GM21360 (cell line): ENCODE measurements at regions not wholly inside any gene's neighbourhood (a gene's known extent, or its start where the extent isn't known, plus 50 kb on each side); places are given as distances from the start of the nearest gene placed in this dataset.

Source experiments
- ATAC-seq: cut with Tn5 transposase; IDR thresholded peaks from one replicate; pipeline ENCODE4 v1.9.1; 2021; ENCODE audit warnings: mild to moderate bottlenecking, moderate library complexity; ENCODE audit not compliant: unreplicated experiment

- no peak for ATAC-seq
Observed at GRCh38 chr1:87863317-87863716, 534.6 kb downstream of the LMO4 start.

- ATAC-seq: no peak
Observed at GRCh38 chr1:87864676-87865075, 536.0 kb downstream of the LMO4 start.

- ATAC-seq: no peak
Observed at GRCh38 chr1:87866416-87866815, 537.7 kb downstream of the LMO4 start.

GRCh38 chr1:87867626-87868025, 538.9 kb downstream of the LMO4 start:
- ATAC-seq: no peak

GRCh38 chr1:87869567-87869966, 540.9 kb downstream of the LMO4 start:
- ATAC-seq: no peak

GRCh38 chr1:87872189-87872588, 543.5 kb downstream of the LMO4 start:
- ATAC-seq: no peak

GRCh38 chr1:87872692-87873091, 544.0 kb downstream of the LMO4 start:
- ATAC-seq: no peak

- no peak for ATAC-seq
Observed at GRCh38 chr1:87878873-87879272, 550.2 kb downstream of the LMO4 start.

- ATAC-seq: no peak
Observed at GRCh38 chr1:87880098-87880760, 551.5 kb downstream of the LMO4 start.

- ATAC-seq: no peak
Observed at GRCh38 chr1:87880764-87881163, 552.1 kb downstream of the LMO4 start.

GRCh38 chr1:87883906-87884305, 555.2 kb downstream of the LMO4 start:
- ATAC-seq: no peak

GRCh38 chr1:87884581-87884980, 555.9 kb downstream of the LMO4 start:
- no peak for ATAC-seq

GRCh38 chr1:87885278-87886025, 556.8 kb downstream of the LMO4 start:
- no peak for ATAC-seq

- no peak for ATAC-seq
Observed at GRCh38 chr1:87887100-87887499, 558.4 kb downstream of the LMO4 start.

GRCh38 chr1:87888446-87888845, 559.8 kb downstream of the LMO4 start:
- no peak for ATAC-seq

- ATAC-seq: no peak
Observed at GRCh38 chr1:87894062-87894461, 565.4 kb downstream of the LMO4 start.

- ATAC-seq: no peak
Observed at GRCh38 chr1:87897481-87897880, 568.8 kb downstream of the LMO4 start.

- no peak for ATAC-seq
Observed at GRCh38 chr1:87898431-87898830, 569.8 kb downstream of the LMO4 start.

- ATAC-seq: no peak
Observed at GRCh38 chr1:87899017-87899416, 570.3 kb downstream of the LMO4 start.

- no peak for ATAC-seq
Observed at GRCh38 chr1:87899746-87900145, 571.1 kb downstream of the LMO4 start.

- no peak for ATAC-seq
Observed at GRCh38 chr1:87902830-87903229, 574.1 kb downstream of the LMO4 start.

GRCh38 chr1:87903242-87903641, 574.6 kb downstream of the LMO4 start:
- ATAC-seq: no peak

- no peak for ATAC-seq
Observed at GRCh38 chr1:87904651-87905050, 576.0 kb downstream of the LMO4 start.
